Left ventricle myocardium superior (tissue), 1 donor: ENCODE measurements at regions not wholly inside any gene's neighbourhood (a gene's known extent, or its start where the extent isn't known, plus 50 kb on each side); places are given as distances from the start of the nearest gene placed in this dataset.

Experiments
- ATAC-seq: fragments of 200-7000 bp; cut with Tn5 transposase; one replicate; pipeline ENCODE4 v1.9.1; 2020; ENCODE audit warnings: mild to moderate bottlenecking, moderate library complexity
- DNase-seq: peaks from one replicate; pipeline ENCODE4 v3.0.0-alpha.2; 2020
- intact Hi-C: fragments of 100-400 bp; cut with micrococcal nuclease; formaldehyde crosslinking; loops from one replicate; pipeline ENCODE4 v1.11.0; 2022
- donor health status: DM: no; HTN: yes; CAD: no; lungs with severe emphysema.

- ATAC-seq = no peak
Observed at GRCh38 chr12:13383379-13383778, 186.9 kb downstream of the EMP1 start.

GRCh38 chr12:13380297-13380696 is 183.8 kb downstream of the EMP1 start:
- intact Hi-C loops = no loop called here
- ATAC-seq (no peak), DNase-seq (no peak)

More at GRCh38 chr12:13383379-13383778, 186.9 kb downstream of the EMP1 start:
- intact Hi-C loops = no loop called here
- DNase-seq = no peak

- no peak for ATAC-seq
- no peak for DNase-seq
- intact Hi-C loops = no loop called here
Observed at GRCh38 chr12:13379531-13380188, 183.1 kb downstream of the EMP1 start.

GRCh38 chr12:13377698-13378097 is 181.2 kb downstream of the EMP1 start:
- intact Hi-C loops = no loop called here
- DNase-seq (no peak), ATAC-seq (no peak)

GRCh38 chr12:13376610-13377373 is 180.3 kb downstream of the EMP1 start:
- intact Hi-C loops = no loop called here
- DNase-seq = no peak
- ATAC-seq = no peak

GRCh38 chr12:13375583-13376345 is 179.2 kb downstream of the EMP1 start:
- intact Hi-C loops = no loop called here
- DNase-seq = no peak
- ATAC-seq = no peak

GRCh38 chr12:13374793-13375192 is 178.3 kb downstream of the EMP1 start:
- ATAC-seq (peak; percentile 59), DNase-seq (peak; percentile 35)
- intact Hi-C loops = no loop called here

- ATAC-seq (no peak), DNase-seq (no peak)
- intact Hi-C loops = no loop called here
Observed at GRCh38 chr12:13373803-13374202, 177.3 kb downstream of the EMP1 start.

GRCh38 chr12:13373131-13373530 is 176.6 kb downstream of the EMP1 start:
- intact Hi-C loops = no loop called here
- DNase-seq (no peak), ATAC-seq (no peak)

GRCh38 chr12:13372386-13372785 is 175.9 kb downstream of the EMP1 start:
- ATAC-seq = no peak
- DNase-seq = no peak
- intact Hi-C loops = no loop called here

- ATAC-seq (no peak), DNase-seq (no peak)
- intact Hi-C loops = no loop called here
Observed at GRCh38 chr12:13371797-13372196, 175.3 kb downstream of the EMP1 start.

GRCh38 chr12:13371367-13371766 is 174.8 kb downstream of the EMP1 start:
- intact Hi-C loops = no loop called here
- no peak for DNase-seq
- no peak for ATAC-seq

- ATAC-seq = no peak
- intact Hi-C loops = no loop called here
- DNase-seq = no peak
Observed at GRCh38 chr12:13369474-13370056, 173.0 kb downstream of the EMP1 start.

GRCh38 chr12:13368971-13369370 is 172.4 kb downstream of the EMP1 start:
- DNase-seq = no peak
- intact Hi-C loops = no loop called here
- ATAC-seq = no peak

- intact Hi-C loops = no loop called here
- peak; percentile 83 for ATAC-seq
- no peak for DNase-seq
Observed at GRCh38 chr12:13368431-13368830, 171.9 kb downstream of the EMP1 start.

GRCh38 chr12:13367973-13368372 is 171.4 kb downstream of the EMP1 start:
- peak; percentile 44 for ATAC-seq
- intact Hi-C loops = no loop called here
- peak; percentile 28 for DNase-seq

GRCh38 chr12:13365748-13366366 is 169.3 kb downstream of the EMP1 start:
- intact Hi-C loops = no loop called here
- DNase-seq (peak; percentile 46), ATAC-seq (peak; percentile 63)

GRCh38 chr12:13362260-13362841 is 165.8 kb downstream of the EMP1 start:
- DNase-seq = peak; percentile 61
- ATAC-seq = peak; percentile 86
- intact Hi-C loops = loop anchor here (5.0 kb wide), 2 partner anchors 170 to 300 kb away; no protein-coding TSS in a partner anchor

- ATAC-seq = no peak
- intact Hi-C loops = loop anchor here (5.0 kb wide), 2 partner anchors 173 to 303 kb away; no protein-coding TSS in a partner anchor
- no peak for DNase-seq
Observed at GRCh38 chr12:13359636-13360035, 163.1 kb downstream of the EMP1 start.
